PC-3 (cell line): ENCODE measurements at regions not wholly inside any gene's neighbourhood (a gene's known extent, or its start where the extent isn't known, plus 50 kb on each side); places are given as distances from the start of the nearest gene placed in this dataset.
A peak's percentile ranks its signal among the peaks of the same experiment; 100 is the strongest.

Experiments used
- ATAC-seq: fragments of 200-7000 bp; cut with Tn5 transposase; 2 replicates; pipeline ENCODE4 v1.9.1; 2020; ENCODE audit warnings: mild to moderate bottlenecking, moderate library complexity
- BruUV-seq: library from RNA; stranded (reverse); fragments of 400-500 nt; replicated peaks from 2 replicates; lab custom pipeline; 2021; lab: Mats Ljungman, UMichigan
- CTCF ChIA-PET: fragments of 300-600 bp; sonication (Branson Sonifier 250); formaldehyde crosslinking; loops from one replicate; lab custom pipeline; 2022; ENCODE audit warnings: antibody characterized with exemption; lab: Charles Lee
- POLR2A ChIA-PET: fragments of 300-600 bp; sonication (Branson Sonifier 250); formaldehyde crosslinking; loops from one replicate; lab custom pipeline; 2022; ENCODE audit warnings: antibody characterized with exemption; ENCODE audit not compliant: unreplicated experiment; lab: Charles Lee
- DNase-seq: peaks from one replicate; pipeline ENCODE4 v3.0.0-alpha.2; 2015
- H2AFZ ChIP-seq: fragments of 300-600 bp; sonication (generic); 2 replicates; pipeline ENCODE4 v1.6.0; 2016; ENCODE audit warnings: antibody characterized with exemption, low read length
- H3F3A ChIP-seq: fragments of 300-600 bp; sonication (generic); one replicate; pipeline ENCODE4 v1.6.0; 2017; ENCODE audit warnings: antibody characterized with exemption, low read length, control low read depth, mild to moderate bottlenecking; ENCODE audit not compliant: unreplicated experiment
- H3K27ac ChIP-seq: fragments of 300-600 bp; sonication (generic); 2 replicates; pipeline ENCODE4 v1.5.1; 2016; ENCODE audit warnings: mild to moderate bottlenecking, low read length
- H3K27me3 ChIP-seq: fragments of 300-600 bp; sonication (generic); 2 replicates; pipeline ENCODE4 v1.6.1; 2016; ENCODE audit warnings: low read length, mixed read lengths
- H3K36me3 ChIP-seq: fragments of 300-600 bp; sonication (generic); 2 replicates; pipeline ENCODE4 v1.6.1; 2016; ENCODE audit warnings: low read depth, mixed run types, low read length, mixed read lengths
- H3K4me1 ChIP-seq: fragments of 300-600 bp; sonication (generic); 2 replicates; pipeline ENCODE4 v1.5.1; 2016; ENCODE audit warnings: low read length; ENCODE audit not compliant: insufficient read depth
- H3K4me2 ChIP-seq: fragments of 300-600 bp; sonication (generic); 2 replicates; pipeline ENCODE4 v1.6.0; 2016; ENCODE audit warnings: low read length
- H3K4me3 ChIP-seq: fragments of 300-600 bp; sonication (generic); 2 replicates; pipeline ENCODE4 v1.5.1; 2016; ENCODE audit warnings: mild to moderate bottlenecking, low read length, mixed read lengths
- H3K79me2 ChIP-seq: fragments of 300-600 bp; sonication (generic); 2 replicates; pipeline ENCODE4 v1.6.1; 2017; ENCODE audit warnings: low read length, mixed read lengths
- H3K9ac ChIP-seq: fragments of 300-600 bp; sonication (generic); 2 replicates; pipeline ENCODE4 v1.6.0; 2016; ENCODE audit warnings: mild to moderate bottlenecking, low read length
- H3K9me2 ChIP-seq: fragments of 300-600 bp; sonication (generic); replicated peaks from 2 replicates; pipeline ENCODE4 v1.6.1; 2016; ENCODE audit warnings: mixed run types, low read length, mixed read lengths
- H3K9me3 ChIP-seq: fragments of 300-600 bp; sonication (generic); 2 replicates; pipeline ENCODE4 v1.6.1; 2016; ENCODE audit warnings: low read length, mixed read lengths
- H4K20me1 ChIP-seq: fragments of 300-600 bp; sonication (generic); 2 replicates; pipeline ENCODE4 v1.6.1; 2016; ENCODE audit warnings: low read length, mixed read lengths
- EZH2 ChIP-seq: fragments of 300-600 bp; sonication (generic); IDR thresholded peaks from one replicate; pipeline ENCODE4 v1.6.1; 2017; ENCODE audit warnings: antibody characterized with exemption, mild to moderate bottlenecking, low read length; ENCODE audit not compliant: unreplicated experiment
- EZH2phosphoT487 ChIP-seq: fragments of 300-600 bp; sonication (generic); IDR thresholded peaks from 2 replicates; pipeline ENCODE4 v1.6.1; 2018; ENCODE audit warnings: mild to moderate bottlenecking, antibody characterized with exemption, low read length, borderline replicate concordance
- intact Hi-C: fragments of 100-400 bp; cut with micrococcal nuclease; formaldehyde crosslinking; loops from 2 replicates; pipeline ENCODE4 v1.9.0; 2023
- TF ChIP-seq, protein P1 (sequence below): fragments of 300-600 bp; sonication (generic); conservative IDR thresholded peaks from 2 replicates; pipeline ENCODE4 v1.5.1; 2017; ENCODE audit warnings: antibody characterized with exemption, low read depth, mild to moderate bottlenecking, low read length

GRCh38 chr6:11437824-11438459, 99.6 kb upstream of the TMEM170B start:
- Histone ChIP-seq H3K4me1 (peaks cover 37% of the 10 kb centered on the region), H3F3A (peaks cover 9% of the 10 kb centered on the region), H3K27me3 (no peaks in the 10 kb centered on the region), H3K9ac (no peak overlapping the region), H4K20me1 (no peaks in the 10 kb centered on the region), H3K36me3 (no peaks in the 10 kb centered on the region), H3K27ac (no peak overlapping the region), H3K4me3 (no peak overlapping the region), H3K79me2 (no peaks in the 10 kb centered on the region), H3K4me2 (no peak overlapping the region), H3K9me3 (no peaks in the 10 kb centered on the region), H3K9me2 (no peaks in the 10 kb centered on the region), H2AFZ (peak overlapping the region; percentile 7; the same call in 1 of the 2 replicates)
- ATAC-seq (no peak), DNase-seq (peak; percentile 28)
- POLR2A ChIA-PET, result no interaction called here
- TF ChIP-seq EZH2 (no peak), EZH2phosphoT487 (no peak)
- TF ChIP-seq, protein P1, sequence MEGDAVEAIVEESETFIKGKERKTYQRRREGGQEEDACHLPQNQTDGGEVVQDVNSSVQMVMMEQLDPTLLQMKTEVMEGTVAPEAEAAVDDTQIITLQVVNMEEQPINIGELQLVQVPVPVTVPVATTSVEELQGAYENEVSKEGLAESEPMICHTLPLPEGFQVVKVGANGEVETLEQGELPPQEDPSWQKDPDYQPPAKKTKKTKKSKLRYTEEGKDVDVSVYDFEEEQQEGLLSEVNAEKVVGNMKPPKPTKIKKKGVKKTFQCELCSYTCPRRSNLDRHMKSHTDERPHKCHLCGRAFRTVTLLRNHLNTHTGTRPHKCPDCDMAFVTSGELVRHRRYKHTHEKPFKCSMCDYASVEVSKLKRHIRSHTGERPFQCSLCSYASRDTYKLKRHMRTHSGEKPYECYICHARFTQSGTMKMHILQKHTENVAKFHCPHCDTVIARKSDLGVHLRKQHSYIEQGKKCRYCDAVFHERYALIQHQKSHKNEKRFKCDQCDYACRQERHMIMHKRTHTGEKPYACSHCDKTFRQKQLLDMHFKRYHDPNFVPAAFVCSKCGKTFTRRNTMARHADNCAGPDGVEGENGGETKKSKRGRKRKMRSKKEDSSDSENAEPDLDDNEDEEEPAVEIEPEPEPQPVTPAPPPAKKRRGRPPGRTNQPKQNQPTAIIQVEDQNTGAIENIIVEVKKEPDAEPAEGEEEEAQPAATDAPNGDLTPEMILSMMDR, result no peak
- no TSS peak for BruUV-seq
- intact Hi-C loops, result loop anchor here (10.0 kb wide), 1 partner anchor 293 kb away; no protein-coding TSS in a partner anchor
- CTCF ChIA-PET, result no interaction called here

- ChIA-PET CTCF (no interaction called here), POLR2A (no interaction called here)
- H3K9ac ChIP-seq, result no peak overlapping the region
- no peak overlapping the region for H3K27ac ChIP-seq
- H3K79me2 ChIP-seq, result no peaks in the 10 kb centered on the region
- H3K9me2 ChIP-seq, result no peaks in the 10 kb centered on the region
- H3K27me3 ChIP-seq, result no peaks in the 10 kb centered on the region
- BruUV-seq, result no TSS peak
- no peaks in the 10 kb centered on the region for H4K20me1 ChIP-seq
- no peaks in the 10 kb centered on the region for H3K36me3 ChIP-seq
- H3K4me2 ChIP-seq, result no peak overlapping the region
- no peak overlapping the region for H3K4me3 ChIP-seq
- TF ChIP-seq, protein P1, result no peak
- no peak for TF ChIP-seq EZH2
- TF ChIP-seq EZH2phosphoT487, result no peak
- H2AFZ ChIP-seq, result no peak overlapping the region
- DNase-seq (no peak), ATAC-seq (no peak)
- H3K9me3 ChIP-seq, result no peaks in the 10 kb centered on the region
- H3K4me1 ChIP-seq, result peaks cover 49% of the 10 kb centered on the region
- intact Hi-C loops, result loop anchor here (10.0 kb wide), 1 partner anchor 292 kb away; no protein-coding TSS in a partner anchor
- peaks cover 20% of the 10 kb centered on the region for H3F3A ChIP-seq
These were observed 100.9 kb upstream of the TMEM170B start for GRCh38 chr6:11436508-11437096.
